Testis (tissue), 2 donors: ENCODE measurements at regions not wholly inside any gene's neighbourhood (a gene's known extent, or its start where the extent isn't known, plus 50 kb on each side); places are given as distances from the start of the nearest gene placed in this dataset.

Experiments
- DNase-seq: peaks from one replicate; pipeline ENCODE4 v3.0.0-alpha.2; 2019
- H3K27ac ChIP-seq, 2 donors: fragments of 200-600 bp; sonication (generic); one replicate each; pipeline ENCODE4 v1.5.1; 2019
- H3K27me3 ChIP-seq: fragments of 200-600 bp; sonication (generic); one replicate; pipeline ENCODE4 v1.5.1; 2019
- H3K36me3 ChIP-seq: fragments of 200-600 bp; sonication (generic); one replicate; pipeline ENCODE4 v1.5.1; 2017; ENCODE audit warnings: low read depth; ENCODE audit errors: missing control alignments
- H3K4me1 ChIP-seq: fragments of 200-600 bp; sonication (generic); one replicate; pipeline ENCODE4 v1.5.1; 2019
- H3K4me3 ChIP-seq, 2 donors: fragments of 200-600 bp; sonication (generic); one replicate each; pipeline ENCODE4 v1.5.1; 2017 to 2019
- H3K9me3 ChIP-seq: fragments of 200-600 bp; sonication (generic); one replicate; pipeline ENCODE4 v1.5.1; 2017
- POLR2A ChIP-seq: fragments of 450-650 bp; IDR thresholded peaks from one replicate; pipeline ENCODE4 v1.6.1; 2017; ENCODE audit warnings: antibody characterized with exemption, mild to moderate bottlenecking, moderate library complexity
- WGBS, 2 donors: methylation state at CpG; one replicate each; pipeline ENCODE4 v1.1.5; 2018; 5-methylcytosine and 5-hydroxymethylcytosine counted together
- intact Hi-C: fragments of 100-400 bp; cut with DNase I; formaldehyde crosslinking; loops from one replicate; pipeline ENCODE4 v1.15.1; 2023; ENCODE audit warnings: low total_unique reads
- TF ChIP-seq, protein P1 (sequence below), 3 experiments: fragments of 450-650 bp in 2 of 3; fragments of 200-600 bp in 1 of 3; sonication (generic) in 1 of 3; IDR thresholded peaks; one replicate each; pipeline ENCODE4 v1.5.1; 2016 to 2019; ENCODE audit warnings: antibody characterized with exemption in 3 of 3, mild to moderate bottlenecking in 2 of 3, moderate library complexity in 1 of 3

DNA sequence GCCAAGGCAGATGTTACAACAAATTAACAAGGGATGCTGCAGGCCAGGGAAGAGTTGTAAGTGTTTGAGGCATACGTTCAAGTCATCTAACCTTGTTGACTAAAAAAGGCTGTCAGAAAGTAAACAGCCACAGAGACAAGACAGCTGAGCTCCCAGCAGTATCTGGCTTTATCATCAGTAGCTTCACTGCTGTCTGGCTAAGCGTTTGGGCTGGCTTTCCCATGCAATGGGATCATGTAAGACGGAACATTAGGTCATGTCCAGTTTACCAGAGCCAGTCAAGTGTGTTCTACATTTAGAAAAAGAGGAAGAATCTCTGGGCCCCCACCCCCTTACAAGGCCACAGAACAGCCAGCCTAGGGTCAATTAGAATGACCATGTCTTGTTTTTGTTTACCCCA, 51.3 kb upstream of the GSAP start:
- peak; percentile 65 for DNase-seq
- no peak overlapping the region for H3K27ac ChIP-seq
- no peaks in the 10 kb centered on the region for H3K36me3 ChIP-seq
- intact Hi-C loops = no loop called here
- 50 to 59% methylated on average over 3 of the region's 3 CpGs for WGBS, 2 donors
- TF ChIP-seq, protein P1, sequence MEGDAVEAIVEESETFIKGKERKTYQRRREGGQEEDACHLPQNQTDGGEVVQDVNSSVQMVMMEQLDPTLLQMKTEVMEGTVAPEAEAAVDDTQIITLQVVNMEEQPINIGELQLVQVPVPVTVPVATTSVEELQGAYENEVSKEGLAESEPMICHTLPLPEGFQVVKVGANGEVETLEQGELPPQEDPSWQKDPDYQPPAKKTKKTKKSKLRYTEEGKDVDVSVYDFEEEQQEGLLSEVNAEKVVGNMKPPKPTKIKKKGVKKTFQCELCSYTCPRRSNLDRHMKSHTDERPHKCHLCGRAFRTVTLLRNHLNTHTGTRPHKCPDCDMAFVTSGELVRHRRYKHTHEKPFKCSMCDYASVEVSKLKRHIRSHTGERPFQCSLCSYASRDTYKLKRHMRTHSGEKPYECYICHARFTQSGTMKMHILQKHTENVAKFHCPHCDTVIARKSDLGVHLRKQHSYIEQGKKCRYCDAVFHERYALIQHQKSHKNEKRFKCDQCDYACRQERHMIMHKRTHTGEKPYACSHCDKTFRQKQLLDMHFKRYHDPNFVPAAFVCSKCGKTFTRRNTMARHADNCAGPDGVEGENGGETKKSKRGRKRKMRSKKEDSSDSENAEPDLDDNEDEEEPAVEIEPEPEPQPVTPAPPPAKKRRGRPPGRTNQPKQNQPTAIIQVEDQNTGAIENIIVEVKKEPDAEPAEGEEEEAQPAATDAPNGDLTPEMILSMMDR (IDR thresholded peaks at IDR 0.05) = no peak
- no peak for TF ChIP-seq POLR2A
- H3K4me1 ChIP-seq = no peaks in the 10 kb centered on the region
- H3K4me3 ChIP-seq = no peak overlapping the region
- no peaks in the 10 kb centered on the region for H3K9me3 ChIP-seq
- no peaks in the 10 kb centered on the region for H3K27me3 ChIP-seq

DNA sequence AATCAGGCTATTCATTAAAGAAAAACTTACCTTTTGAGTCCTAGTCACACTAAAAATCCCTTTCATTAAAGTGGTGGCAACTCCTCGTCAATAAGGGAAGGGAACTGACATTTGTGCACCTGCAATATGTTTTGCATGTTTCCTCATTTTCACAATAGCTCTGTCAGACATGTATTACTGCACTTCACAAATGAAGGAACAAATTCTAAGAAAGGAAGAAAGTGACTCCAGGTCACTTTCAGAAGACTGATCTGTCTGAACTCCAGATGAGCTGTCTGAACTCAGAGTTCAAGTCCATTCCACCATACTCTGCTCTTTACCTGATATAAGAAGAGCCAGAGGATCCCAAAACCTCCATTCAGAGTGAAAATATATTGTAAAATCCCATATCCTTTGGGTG, 50.3 kb upstream of the GSAP start:
- no peak for DNase-seq
- Histone ChIP-seq H3K36me3 (no peaks in the 10 kb centered on the region), H3K27me3 (no peaks in the 10 kb centered on the region), H3K27ac (no peak overlapping the region), H3K9me3 (no peaks in the 10 kb centered on the region), H3K4me3 (no peak overlapping the region), H3K4me1 (no peaks in the 10 kb centered on the region)
- WGBS, 2 donors = 77 to 89% methylated on average over 1 of the region's 1 CpG
- intact Hi-C loops = no loop called here
- no peak for TF ChIP-seq POLR2A
- TF ChIP-seq, protein P1 (IDR thresholded peaks at IDR 0.05) = no peak
